PC-3 (cell line): ENCODE measurements at regions not wholly inside any gene's neighbourhood (a gene's known extent, or its start where the extent isn't known, plus 50 kb on each side); places are given as distances from the start of the nearest gene placed in this dataset.

ENCODE experiments used
- CTCF ChIP-seq: fragments of 300-600 bp; sonication (generic); conservative IDR thresholded peaks from 2 replicates; pipeline ENCODE4 v1.5.1; 2017; ENCODE audit warnings: antibody characterized with exemption, low read depth, mild to moderate bottlenecking, low read length
- EZH2 ChIP-seq: fragments of 300-600 bp; sonication (generic); IDR thresholded peaks from one replicate; pipeline ENCODE4 v1.6.1; 2017; ENCODE audit warnings: antibody characterized with exemption, mild to moderate bottlenecking, low read length; ENCODE audit not compliant: unreplicated experiment
- EZH2phosphoT487 ChIP-seq: fragments of 300-600 bp; sonication (generic); IDR thresholded peaks from 2 replicates; pipeline ENCODE4 v1.6.1; 2018; ENCODE audit warnings: mild to moderate bottlenecking, antibody characterized with exemption, low read length, borderline replicate concordance

- TF ChIP-seq CTCF (no peak), EZH2 (no peak), EZH2phosphoT487 (no peak)
Observed at GRCh38 chr11:11039208-11039965, 181.5 kb upstream of the ZBED5 start.
